GM12878 (cell line): ENCODE measurements at regions not wholly inside any gene's neighbourhood (a gene's known extent, or its start where the extent isn't known, plus 50 kb on each side); places are given as distances from the start of the nearest gene placed in this dataset.

Experiments
- ATAC-seq: fragments of 200-7000 bp; cut with Tn5 transposase; 3 replicates; pipeline ENCODE4 v1.9.1; 2020; ENCODE audit warnings: mild to moderate bottlenecking, moderate library complexity
- BruUV-seq: library from RNA; stranded (reverse); fragments of 400-500 nt; replicated peaks from 2 replicates; lab custom pipeline; 2021; lab: Mats Ljungman, UMichigan
- CTCF ChIA-PET: fragments of 300-600 bp; sonication (Branson Sonifier 250); formaldehyde crosslinking; extraction: SDS; loops from one replicate; lab custom pipeline; 2021; ENCODE audit warnings: inconsistent platforms; lab: Yijun Ruan, JAX
- POLR2A ChIA-PET: fragments of 350-600 bp; formaldehyde crosslinking; extraction: SDS; loops from one replicate; lab custom pipeline; 2021; ENCODE audit warnings: inconsistent platforms; lab: Charles Lee
- RAD21 ChIA-PET: fragments of 300-600 bp; sonication (Branson Sonifier 250); formaldehyde crosslinking; loops from one replicate; lab custom pipeline; 2023; ENCODE audit warnings: antibody characterized with exemption; ENCODE audit not compliant: unreplicated experiment; lab: Charles Lee
- SMC1A ChIA-PET: fragments of 300-600 bp; sonication (Branson Sonifier 250); formaldehyde crosslinking; loops from one replicate; lab custom pipeline; 2023; ENCODE audit not compliant: unreplicated experiment, uncharacterized antibody; lab: Charles Lee
- DNase-seq: peaks from one replicate; pipeline ENCODE4 v3.0.0-alpha.2; 2011; ENCODE audit warnings: low read depth, low spot score
- FAIRE-seq: peaks from 3 replicates; lab custom pipeline; 2011; peaks lifted over from hg19 to GRCh38; lab: Jason Lieb, UNC
- H2AFZ ChIP-seq: 2 replicates; pipeline ENCODE4 v1.6.0; 2011; ENCODE audit warnings: low read depth, low read length, control low read depth; ENCODE audit not compliant: control insufficient read depth
- H3K27ac ChIP-seq: 2 replicates; pipeline ENCODE4 v1.5.1; 2011; ENCODE audit warnings: control low read depth; ENCODE audit not compliant: control insufficient read depth, insufficient read depth
- H3K27me3 ChIP-seq, 2 experiments: replicated peaks in 1 of 2; 2 replicates each; pipeline versions ENCODE4 v1.6.0 to v1.6.1; 2011; ENCODE audit warnings: low read length in 1 of 2; ENCODE audit not compliant: control insufficient read depth in 2 of 2, insufficient read depth in 2 of 2
- H3K36me3 ChIP-seq, 2 experiments: 2 replicates each; pipeline ENCODE4 v1.5.1; 2011; ENCODE audit warnings: low read length in 1 of 2; ENCODE audit not compliant: control insufficient read depth in 2 of 2, insufficient read depth in 2 of 2
- H3K4me1 ChIP-seq: 2 replicates; pipeline ENCODE4 v1.6.1; 2011; ENCODE audit warnings: mild to moderate bottlenecking, low read length, moderate library complexity, mixed read lengths; ENCODE audit not compliant: control insufficient read depth, insufficient read depth
- H3K4me2 ChIP-seq: 2 replicates; pipeline ENCODE4 v1.6.0; 2011; ENCODE audit warnings: control low read depth; ENCODE audit not compliant: control insufficient read depth, insufficient read depth
- H3K4me3 ChIP-seq: fragments of 200-600 bp; sonication (generic); 2 replicates; pipeline ENCODE4 v1.5.1; 2016
- H3K79me2 ChIP-seq: 2 replicates; pipeline ENCODE4 v1.6.0; 2011; ENCODE audit warnings: low read length; ENCODE audit not compliant: control insufficient read depth, insufficient read depth
- H3K9ac ChIP-seq: 2 replicates; pipeline ENCODE4 v1.8.0; 2011; ENCODE audit warnings: low read length, control low read depth, mixed read lengths; ENCODE audit not compliant: control insufficient read depth, insufficient read depth
- H3K9me3 ChIP-seq: replicated peaks from 3 replicates; pipeline ENCODE4 v1.5.1; 2011; ENCODE audit warnings: mild to moderate bottlenecking, low read length; ENCODE audit not compliant: control insufficient read depth, insufficient read depth
- H4K20me1 ChIP-seq: 2 replicates; pipeline ENCODE4 v1.6.0; 2011; ENCODE audit not compliant: control insufficient read depth, insufficient read depth
- BRCA1 ChIP-seq: IDR thresholded peaks from 2 replicates; pipeline ENCODE4 v1.6.1; 2011; ENCODE audit warnings: low read depth, low read length, improper control_type of control experiment
- CEBPB ChIP-seq, 2 experiments: fragments of 150-350 bp in 1 of 2; IDR thresholded peaks; 2 replicates each; pipeline ENCODE4 v1.6.1; 2012 to 2014; ENCODE audit warnings: low read depth in 2 of 2, low read length in 2 of 2, borderline replicate concordance in 1 of 2, inconsistent platforms in 1 of 2
- CHD2 ChIP-seq: IDR thresholded peaks from 2 replicates; pipeline ENCODE4 v1.6.1; 2011; ENCODE audit warnings: low read depth, low read length, improper control_type of control experiment, borderline replicate concordance
- DPF2 ChIP-seq: fragments of 450-650 bp; IDR thresholded peaks from 2 replicates; pipeline ENCODE4 v1.6.1; 2017; ENCODE audit warnings: mild to moderate bottlenecking
- FOXM1 ChIP-seq: IDR thresholded peaks from 2 replicates; pipeline ENCODE4 v1.6.1; 2012; ENCODE audit warnings: low read depth, mild to moderate bottlenecking, inconsistent platforms, low read length, moderate library complexity
- KDM1A ChIP-seq: fragments of 200-600 bp; sonication (generic); IDR thresholded peaks from 2 replicates; pipeline ENCODE4 v1.6.1; 2016; ENCODE audit warnings: borderline replicate concordance
- MEF2B ChIP-seq: fragments of 450-650 bp; IDR thresholded peaks from 2 replicates; pipeline ENCODE4 v1.6.1; 2018; ENCODE audit warnings: mild to moderate bottlenecking, moderate library complexity; ENCODE audit not compliant: partially characterized antibody, poor library complexity, severe bottlenecking
- NFIC ChIP-seq: IDR thresholded peaks from 2 replicates; pipeline ENCODE4 v1.6.1; 2012; ENCODE audit warnings: low read depth, mild to moderate bottlenecking, inconsistent platforms, low read length, moderate library complexity
- NR2F1 ChIP-seq: fragments of 450-650 bp; conservative IDR thresholded peaks from 2 replicates; pipeline ENCODE4 v1.6.1; 2017; ENCODE audit warnings: mild to moderate bottlenecking
- PAX8 ChIP-seq: fragments of 450-650 bp; IDR thresholded peaks from 2 replicates; pipeline ENCODE4 v1.6.1; 2017; ENCODE audit warnings: mild to moderate bottlenecking, moderate library complexity
- RELA ChIP-seq: fragments of 450-650 bp; IDR thresholded peaks from 2 replicates; pipeline ENCODE4 v1.8.0; 2014; ENCODE audit warnings: borderline replicate concordance; ENCODE audit not compliant: partially characterized antibody
- SIN3A ChIP-seq: IDR thresholded peaks from 2 replicates; pipeline ENCODE4 v1.6.1; 2012; ENCODE audit warnings: low read depth, low read length, improper control_type of control experiment
- SPI1 ChIP-seq: IDR thresholded peaks from 2 replicates; pipeline ENCODE4 v1.6.1; 2011; ENCODE audit warnings: low read depth, mild to moderate bottlenecking, low read length, moderate library complexity, borderline replicate concordance; ENCODE audit not compliant: insufficient read depth
- TARDBP ChIP-seq: IDR thresholded peaks from 2 replicates; pipeline ENCODE4 v1.6.1; 2016; ENCODE audit warnings: borderline replicate concordance
- TCF7 ChIP-seq: IDR thresholded peaks from 2 replicates; pipeline ENCODE4 v1.6.1; 2014; ENCODE audit warnings: antibody characterized with exemption, borderline replicate concordance
- USF1 ChIP-seq: IDR thresholded peaks from 2 replicates; pipeline ENCODE4 v1.6.1; 2011; ENCODE audit warnings: borderline replicate concordance, low read depth, mild to moderate bottlenecking, moderate library complexity, mixed read lengths, low read length; ENCODE audit not compliant: insufficient read depth; ENCODE audit errors: extremely low read length
- ZNF207 ChIP-seq: fragments of 450-650 bp; IDR thresholded peaks from 2 replicates; pipeline ENCODE4 v1.6.1; 2014; ENCODE audit warnings: antibody characterized with exemption, mild to moderate bottlenecking, borderline replicate concordance
- WGBS: methylation state at CpG from one replicate; pipeline ENCODE4 v1.1.6; 2016; ENCODE audit warnings: low lambda C conversion rate; ENCODE audit not compliant: insufficient replicate concordance, insufficient coverage; ENCODE audit errors: missing lambda C conversion rate; 5-methylcytosine and 5-hydroxymethylcytosine counted together
- in situ Hi-C: fragments of 300-500 bp; cut with MboI; formaldehyde crosslinking; loops from 9 replicates; pipeline ENCODE4 v1.14.3; 2018; ENCODE audit warnings: mixed read lengths
- intact Hi-C: fragments of 100-400 bp; cut with micrococcal nuclease; formaldehyde crosslinking; loops from one replicate; pipeline ENCODE4 v1.14.2; 2022; ENCODE audit not compliant: unreplicated experiment
- TF ChIP-seq, protein P1 (sequence below): IDR thresholded peaks from 2 replicates; pipeline ENCODE4 v1.6.1; 2011; ENCODE audit warnings: borderline replicate concordance, low read depth, mild to moderate bottlenecking, moderate library complexity, low read length; ENCODE audit not compliant: insufficient read depth, poor library complexity, severe bottlenecking

DNA sequence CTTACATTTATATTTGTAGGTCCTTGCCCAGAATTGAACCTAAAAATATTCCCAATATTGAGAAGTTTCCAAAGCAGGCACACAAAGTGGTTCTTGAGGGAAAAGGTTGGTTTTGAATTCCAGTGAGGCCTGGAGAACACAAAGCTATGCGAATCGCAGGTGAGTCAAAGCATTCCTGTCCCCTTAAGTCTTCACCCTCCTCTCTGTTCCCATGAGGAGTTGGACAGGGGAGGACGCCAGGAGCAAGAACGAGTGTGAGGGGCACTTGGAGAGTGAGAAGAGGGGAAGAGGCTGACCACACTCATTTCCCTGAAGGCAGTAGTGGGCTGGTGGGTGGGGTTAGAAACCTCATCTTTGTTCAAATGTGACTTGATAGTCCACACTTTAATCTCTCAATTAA is 185.8 kb upstream of the EOMES start (continued):
- TF ChIP-seq PAX8: no peak
- TF ChIP-seq, protein P1, sequence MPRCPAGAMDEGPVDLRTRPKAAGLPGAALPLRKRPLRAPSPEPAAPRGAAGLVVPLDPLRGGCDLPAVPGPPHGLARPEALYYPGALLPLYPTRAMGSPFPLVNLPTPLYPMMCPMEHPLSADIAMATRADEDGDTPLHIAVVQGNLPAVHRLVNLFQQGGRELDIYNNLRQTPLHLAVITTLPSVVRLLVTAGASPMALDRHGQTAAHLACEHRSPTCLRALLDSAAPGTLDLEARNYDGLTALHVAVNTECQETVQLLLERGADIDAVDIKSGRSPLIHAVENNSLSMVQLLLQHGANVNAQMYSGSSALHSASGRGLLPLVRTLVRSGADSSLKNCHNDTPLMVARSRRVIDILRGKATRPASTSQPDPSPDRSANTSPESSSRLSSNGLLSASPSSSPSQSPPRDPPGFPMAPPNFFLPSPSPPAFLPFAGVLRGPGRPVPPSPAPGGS: no peak
- TF ChIP-seq BRCA1: no peak
- TF ChIP-seq TARDBP: no peak
- TF ChIP-seq ZNF207: no peak
- no peak for TF ChIP-seq DPF2

GRCh38 chr3:27910456-27910855 is 188.3 kb upstream of the EOMES start:
- no peak overlapping the region for H2AFZ ChIP-seq
- H3K27ac ChIP-seq: no peak overlapping the region
- H4K20me1 ChIP-seq: no peaks in the 10 kb centered on the region
- RAD21 ChIA-PET: interaction anchor here (1.2 to 2.1 kb wide), 3 partner anchors 17 to 215 kb away, joined by 3 to 7 read pairs (median 6); no protein-coding TSS in a partner anchor
- H3K4me3 ChIP-seq: no peak overlapping the region
- CTCF ChIA-PET: no interaction called here
- H3K79me2 ChIP-seq: no peaks in the 10 kb centered on the region
- H3K27me3 ChIP-seq: no peaks in the 10 kb centered on the region
- WGBS: 1% methylated on average over 4 of the region's 4 CpGs
- H3K4me1 ChIP-seq: no peaks in the 10 kb centered on the region
- H3K9me3 ChIP-seq: no peaks in the 10 kb centered on the region
- in situ Hi-C loops (no loop called here), intact Hi-C loops (no loop called here)
- no peak overlapping the region for H3K4me2 ChIP-seq
- BruUV-seq: no TSS peak
- no peak overlapping the region for H3K9ac ChIP-seq
- SMC1A ChIA-PET: interaction anchor here (1.0 to 6.4 kb wide), 6 partner anchors 10 to 416 kb away, joined by 4 to 30 read pairs (median 8); no protein-coding TSS in a partner anchor
- ATAC-seq (no peak), DNase-seq (no peak), FAIRE-seq (no peak)
- POLR2A ChIA-PET: interaction anchor here (0.6 kb wide), 1 partner anchor 55 kb away, joined by 3 read pairs; no protein-coding TSS in a partner anchor
- TF ChIP-seq SPI1 (no peak), NR2F1 (no peak), FOXM1 (no peak), TCF7 (no peak), MEF2B (no peak), USF1 (no peak), CEBPB (IDR thresholded peaks at IDR 0.05; ENCODE audit: borderline replicate concordance in 1 of 2, low read depth in 2 of 2, low read length in 2 of 2) (no peak), NFIC (no peak), BRCA1 (no peak), SIN3A (no peak), CHD2 (no peak), KDM1A (no peak), RELA (no peak)
- H3K36me3 ChIP-seq: no peaks in the 10 kb centered on the region
